ENCODE measurements at regions not wholly inside any gene's neighbourhood (a gene's known extent, or its start where the extent isn't known, plus 50 kb on each side); places are given as distances from the start of the nearest gene placed in this dataset.

GRCh38 chr9:15361737-15362136 is 54.7 kb upstream of the TTC39B start:
- Histone ChIP-seq H3K27me3 (ENCODE audit: control insufficient read depth, insufficient read depth, low read length) (no peaks in the 10 kb centered on the region), H3K27ac (ENCODE audit: low read depth, low read length) (no peak overlapping the region), H3K9me3 (ENCODE audit: control insufficient read depth, insufficient read depth, low read length) (no peaks in the 10 kb centered on the region), H3K4me3 (ENCODE audit: low read depth, low read length) (no peak overlapping the region)
- DNase-seq (ENCODE audit: low read depth, low spot score), result no peak
- ChIA-PET POLR2A (no interaction called here), CTCF (no interaction called here)
- TF ChIP-seq, protein P1, sequence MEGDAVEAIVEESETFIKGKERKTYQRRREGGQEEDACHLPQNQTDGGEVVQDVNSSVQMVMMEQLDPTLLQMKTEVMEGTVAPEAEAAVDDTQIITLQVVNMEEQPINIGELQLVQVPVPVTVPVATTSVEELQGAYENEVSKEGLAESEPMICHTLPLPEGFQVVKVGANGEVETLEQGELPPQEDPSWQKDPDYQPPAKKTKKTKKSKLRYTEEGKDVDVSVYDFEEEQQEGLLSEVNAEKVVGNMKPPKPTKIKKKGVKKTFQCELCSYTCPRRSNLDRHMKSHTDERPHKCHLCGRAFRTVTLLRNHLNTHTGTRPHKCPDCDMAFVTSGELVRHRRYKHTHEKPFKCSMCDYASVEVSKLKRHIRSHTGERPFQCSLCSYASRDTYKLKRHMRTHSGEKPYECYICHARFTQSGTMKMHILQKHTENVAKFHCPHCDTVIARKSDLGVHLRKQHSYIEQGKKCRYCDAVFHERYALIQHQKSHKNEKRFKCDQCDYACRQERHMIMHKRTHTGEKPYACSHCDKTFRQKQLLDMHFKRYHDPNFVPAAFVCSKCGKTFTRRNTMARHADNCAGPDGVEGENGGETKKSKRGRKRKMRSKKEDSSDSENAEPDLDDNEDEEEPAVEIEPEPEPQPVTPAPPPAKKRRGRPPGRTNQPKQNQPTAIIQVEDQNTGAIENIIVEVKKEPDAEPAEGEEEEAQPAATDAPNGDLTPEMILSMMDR (IDR thresholded peaks at IDR 0.05; ENCODE audit: low read depth, low read length), result no peak

GRCh38 chr9:15357050-15357653 is 50.1 kb upstream of the TTC39B start:
- no peak overlapping the region for H3K4me3 ChIP-seq (ENCODE audit: low read depth, low read length)
- TF ChIP-seq, protein P1 (IDR thresholded peaks at IDR 0.05; ENCODE audit: low read depth, low read length), result no peak
- DNase-seq (ENCODE audit: low read depth, low spot score), result no peak
- ChIA-PET CTCF (no interaction called here), POLR2A (no interaction called here)
- no peaks in the 10 kb centered on the region for H3K27me3 ChIP-seq (ENCODE audit: control insufficient read depth, insufficient read depth, low read length)
- H3K9me3 ChIP-seq (ENCODE audit: control insufficient read depth, insufficient read depth, low read length), result no peaks in the 10 kb centered on the region
- no peak overlapping the region for H3K27ac ChIP-seq (ENCODE audit: low read depth, low read length)
